SU-DHL-6 (cell line): ENCODE measurements at regions not wholly inside any gene's neighbourhood (a gene's known extent, or its start where the extent isn't known, plus 50 kb on each side); places are given as distances from the start of the nearest gene placed in this dataset.

Source experiments
- H2AFZ ChIP-seq: fragments of 200-600 bp; sonication (generic); 2 replicates; pipeline ENCODE4 v1.6.1; 2014; ENCODE audit warnings: low read depth, mild to moderate bottlenecking, moderate library complexity, mixed read lengths, antibody characterized with exemption, low read length; ENCODE audit not compliant: severe bottlenecking
- H3F3A ChIP-seq: fragments of 200-600 bp; shearing (Covaris generic); 2 replicates; pipeline ENCODE4 v1.6.0; 2016; ENCODE audit warnings: antibody characterized with exemption, mild to moderate bottlenecking; ENCODE audit not compliant: insufficient read depth
- H3K27ac ChIP-seq: fragments of 200-600 bp; sonication (generic); 2 replicates; pipeline ENCODE4 v1.5.1; 2016; ENCODE audit warnings: low read depth, mild to moderate bottlenecking, low read length, moderate library complexity, mixed read lengths
- H3K27me3 ChIP-seq: fragments of 200-600 bp; sonication (generic), shearing (Covaris generic); 2 replicates; pipeline ENCODE4 v1.6.0; 2014; ENCODE audit warnings: mild to moderate bottlenecking, low read length
- H3K36me3 ChIP-seq: fragments of 200-600 bp; sonication (generic); 2 replicates; pipeline ENCODE4 v1.6.1; 2014; ENCODE audit warnings: mild to moderate bottlenecking, low read length, mixed read lengths
- H3K4me2 ChIP-seq: fragments of 300-600, 200-600 bp; shearing (Covaris generic), sonication (generic); 2 replicates; pipeline ENCODE4 v1.6.0; 2014; ENCODE audit warnings: low read length, low read depth, mild to moderate bottlenecking; ENCODE audit not compliant: poor library complexity, severe bottlenecking
- H3K4me3 ChIP-seq: fragments of 200-600 bp; sonication (generic); 2 replicates; pipeline ENCODE4 v1.5.1; 2014; ENCODE audit warnings: antibody characterized with exemption, low read length, mild to moderate bottlenecking, mixed read lengths; ENCODE audit not compliant: insufficient read depth, poor library complexity, severe bottlenecking
- H3K79me2 ChIP-seq: fragments of 200-600 bp; sonication (generic); 2 replicates; pipeline ENCODE4 v1.6.1; 2014; ENCODE audit warnings: mild to moderate bottlenecking, low read length, moderate library complexity; ENCODE audit not compliant: insufficient read depth
- H3K9ac ChIP-seq: fragments of 200-600 bp; sonication (generic); 2 replicates; pipeline ENCODE4 v1.7.0; 2014; ENCODE audit warnings: mild to moderate bottlenecking, low read length
- H3K9me2 ChIP-seq: fragments of 200-600 bp; sonication (generic); replicated peaks from 2 replicates; pipeline ENCODE4 v1.6.1; 2014; ENCODE audit warnings: low read length; ENCODE audit not compliant: insufficient read depth
- H3K9me3 ChIP-seq: fragments of 200-600 bp; sonication (generic); 2 replicates; pipeline ENCODE4 v1.6.1; 2014; ENCODE audit warnings: low read length, mixed read lengths; ENCODE audit not compliant: insufficient read depth
- H4K20me1 ChIP-seq: fragments of 200-600 bp; sonication (generic); 2 replicates; pipeline ENCODE4 v1.6.1; 2014; ENCODE audit warnings: low read depth, mild to moderate bottlenecking, antibody characterized with exemption, low read length, moderate library complexity, mixed read lengths
- EZH2phosphoT487 ChIP-seq: fragments of 200-600 bp; sonication (generic), shearing (Covaris generic); conservative IDR thresholded peaks from 2 replicates; pipeline ENCODE4 v1.6.1; 2018; ENCODE audit warnings: mild to moderate bottlenecking, antibody characterized with exemption, low read length, moderate library complexity, mixed read lengths
- TF ChIP-seq, protein P1 (sequence below): fragments of 200-600 bp; sonication (generic); IDR thresholded peaks from one replicate; pipeline ENCODE4 v1.5.1; 2017; ENCODE audit warnings: antibody characterized with exemption, mild to moderate bottlenecking, low read length, moderate library complexity; ENCODE audit not compliant: insufficient read depth, poor library complexity, severe bottlenecking

- H3K27ac ChIP-seq: no peak overlapping the region
- no peak overlapping the region for H3K9ac ChIP-seq
- no peaks in the 10 kb centered on the region for H3K9me3 ChIP-seq
- H4K20me1 ChIP-seq: no peaks in the 10 kb centered on the region
- H3K4me2 ChIP-seq: no peak overlapping the region
- H2AFZ ChIP-seq: no peak overlapping the region
- no peaks in the 10 kb centered on the region for H3K79me2 ChIP-seq
- H3K36me3 ChIP-seq: no peaks in the 10 kb centered on the region
- H3K4me3 ChIP-seq: no peak overlapping the region
- no peaks in the 10 kb centered on the region for H3F3A ChIP-seq
- no peaks in the 10 kb centered on the region for H3K27me3 ChIP-seq
- TF ChIP-seq, protein P1, sequence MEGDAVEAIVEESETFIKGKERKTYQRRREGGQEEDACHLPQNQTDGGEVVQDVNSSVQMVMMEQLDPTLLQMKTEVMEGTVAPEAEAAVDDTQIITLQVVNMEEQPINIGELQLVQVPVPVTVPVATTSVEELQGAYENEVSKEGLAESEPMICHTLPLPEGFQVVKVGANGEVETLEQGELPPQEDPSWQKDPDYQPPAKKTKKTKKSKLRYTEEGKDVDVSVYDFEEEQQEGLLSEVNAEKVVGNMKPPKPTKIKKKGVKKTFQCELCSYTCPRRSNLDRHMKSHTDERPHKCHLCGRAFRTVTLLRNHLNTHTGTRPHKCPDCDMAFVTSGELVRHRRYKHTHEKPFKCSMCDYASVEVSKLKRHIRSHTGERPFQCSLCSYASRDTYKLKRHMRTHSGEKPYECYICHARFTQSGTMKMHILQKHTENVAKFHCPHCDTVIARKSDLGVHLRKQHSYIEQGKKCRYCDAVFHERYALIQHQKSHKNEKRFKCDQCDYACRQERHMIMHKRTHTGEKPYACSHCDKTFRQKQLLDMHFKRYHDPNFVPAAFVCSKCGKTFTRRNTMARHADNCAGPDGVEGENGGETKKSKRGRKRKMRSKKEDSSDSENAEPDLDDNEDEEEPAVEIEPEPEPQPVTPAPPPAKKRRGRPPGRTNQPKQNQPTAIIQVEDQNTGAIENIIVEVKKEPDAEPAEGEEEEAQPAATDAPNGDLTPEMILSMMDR: peak; percentile 94
- no peak for TF ChIP-seq EZH2phosphoT487
- H3K9me2 ChIP-seq: no peaks in the 10 kb centered on the region
Measured at GRCh38 chr7:25820432-25821040, 331.5 kb upstream of the NFE2L3 start.

GRCh38 chr7:25821225-25821624, 330.8 kb upstream of the NFE2L3 start:
- H3K36me3 ChIP-seq: no peaks in the 10 kb centered on the region
- H2AFZ ChIP-seq: no peak overlapping the region
- H3K79me2 ChIP-seq: no peaks in the 10 kb centered on the region
- H3K27ac ChIP-seq: no peak overlapping the region
- no peaks in the 10 kb centered on the region for H3F3A ChIP-seq
- H3K4me2 ChIP-seq: no peak overlapping the region
- H3K4me3 ChIP-seq: no peak overlapping the region
- no peaks in the 10 kb centered on the region for H3K27me3 ChIP-seq
- H3K9me2 ChIP-seq: no peaks in the 10 kb centered on the region
- TF ChIP-seq, protein P1: no peak
- TF ChIP-seq EZH2phosphoT487: no peak
- H4K20me1 ChIP-seq: no peaks in the 10 kb centered on the region
- H3K9ac ChIP-seq: no peak overlapping the region
- no peaks in the 10 kb centered on the region for H3K9me3 ChIP-seq

DNA sequence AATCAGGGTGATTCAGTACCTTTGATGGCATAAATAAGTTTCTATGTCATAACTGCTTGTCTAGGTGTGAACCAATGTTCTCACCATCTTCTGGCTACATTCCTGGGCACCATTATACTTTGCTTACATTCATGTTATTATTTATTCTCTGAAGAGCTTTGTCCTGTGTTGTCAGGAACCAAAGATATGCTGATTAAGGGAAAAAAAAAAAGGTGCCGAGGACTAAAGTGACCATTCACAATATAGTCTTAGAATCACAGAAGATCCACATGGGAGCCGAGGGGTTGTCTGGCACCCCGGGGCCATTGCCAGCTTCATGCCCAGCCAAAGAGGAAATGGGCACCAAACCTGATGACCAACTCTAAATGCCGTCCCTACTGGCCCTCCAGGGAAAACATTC, 329.2 kb upstream of the NFE2L3 start:
- H4K20me1 ChIP-seq: no peaks in the 10 kb centered on the region
- H3K9me3 ChIP-seq: no peaks in the 10 kb centered on the region
- no peaks in the 10 kb centered on the region for H3K27me3 ChIP-seq
- no peak overlapping the region for H3K4me3 ChIP-seq
- H2AFZ ChIP-seq: no peak overlapping the region
- no peak overlapping the region for H3K4me2 ChIP-seq
- H3K27ac ChIP-seq: no peak overlapping the region
- no peaks in the 10 kb centered on the region for H3K36me3 ChIP-seq
- no peak for TF ChIP-seq EZH2phosphoT487
- TF ChIP-seq, protein P1: no peak
- H3K9ac ChIP-seq: no peak overlapping the region
- no peaks in the 10 kb centered on the region for H3F3A ChIP-seq
- no peaks in the 10 kb centered on the region for H3K79me2 ChIP-seq
- H3K9me2 ChIP-seq: no peaks in the 10 kb centered on the region
